ENCODE measurements at regions not wholly inside any gene's neighbourhood (a gene's known extent, or its start where the extent isn't known, plus 50 kb on each side); places are given as distances from the start of the nearest gene placed in this dataset.

GRCh38 chr2:193201583-193201982 is 1006.9 kb upstream of the TMEFF2 start:
- no peak for TF ChIP-seq HOXA7 (CRISPR knock-in tag; IDR thresholded peaks at IDR 0.05; ENCODE audit: borderline replicate concordance)
- TF ChIP-seq ZBTB49 (tag by site-specific recombination; IDR thresholded peaks at IDR 0.05; ENCODE audit: low read depth), result no peak
- no peak for TF ChIP-seq MZF1 (tag by site-specific recombination; IDR thresholded peaks at IDR 0.05; ENCODE audit: borderline replicate concordance)
- no peak for TF ChIP-seq CTCF (tag by site-specific recombination; IDR thresholded peaks at IDR 0.05)
- TF ChIP-seq ZNF548 (tag by site-specific recombination; IDR thresholded peaks at IDR 0.05), result no peak
